Ecto neural progenitor cell (in vitro differentiated cells): ENCODE measurements at regions not wholly inside any gene's neighbourhood (a gene's known extent, or its start where the extent isn't known, plus 50 kb on each side); places are given as distances from the start of the nearest gene placed in this dataset.

ENCODE experiments used
- DNase-seq: peaks from one replicate; pipeline ENCODE4 v3.0.0-alpha.2; 2018; ENCODE audit warnings: low spot score

GRCh38 chr11:128036006-128036405, 551.4 kb downstream of the ETS1 start:
- no peak for DNase-seq

- DNase-seq = peak; percentile 53
These were observed 555.7 kb downstream of the ETS1 start for GRCh38 chr11:128031538-128032134.

GRCh38 chr11:128029219-128029722, 558.1 kb downstream of the ETS1 start:
- no peak for DNase-seq

GRCh38 chr11:128026596-128026995, 560.8 kb downstream of the ETS1 start:
- no peak for DNase-seq

- no peak for DNase-seq
These were observed 564.6 kb downstream of the ETS1 start for GRCh38 chr11:128022761-128023160.

- no peak for DNase-seq
These were observed 565.4 kb downstream of the ETS1 start for GRCh38 chr11:128022007-128022368.

GRCh38 chr11:128021349-128022006, 565.9 kb downstream of the ETS1 start:
- peak; percentile 54 for DNase-seq

- DNase-seq = no peak
These were observed 568.7 kb downstream of the ETS1 start for GRCh38 chr11:128018692-128019091.

GRCh38 chr11:128005562-128005961, 581.8 kb downstream of the ETS1 start:
- no peak for DNase-seq

- DNase-seq = no peak
These were observed 588.9 kb downstream of the ETS1 start for GRCh38 chr11:127998421-127998820.

GRCh38 chr11:127997594-127997993, 589.8 kb downstream of the ETS1 start:
- no peak for DNase-seq

GRCh38 chr11:127996825-127997224, 590.5 kb downstream of the ETS1 start:
- DNase-seq = no peak

GRCh38 chr11:127995921-127996320, 591.4 kb downstream of the ETS1 start:
- no peak for DNase-seq

GRCh38 chr11:127994736-127995135, 592.6 kb downstream of the ETS1 start:
- DNase-seq = no peak

- DNase-seq = no peak
These were observed 593.6 kb downstream of the ETS1 start for GRCh38 chr11:127993788-127994187.

- DNase-seq = no peak
These were observed 594.1 kb downstream of the ETS1 start for GRCh38 chr11:127993281-127993680.

- no peak for DNase-seq
These were observed 601.3 kb downstream of the ETS1 start for GRCh38 chr11:127986073-127986472.

- DNase-seq = no peak
These were observed 614.5 kb downstream of the ETS1 start for GRCh38 chr11:127972816-127973215.

GRCh38 chr11:127971448-127971847, 615.9 kb downstream of the ETS1 start:
- no peak for DNase-seq

GRCh38 chr11:127966821-127967220, 620.5 kb downstream of the ETS1 start:
- no peak for DNase-seq

GRCh38 chr11:127965939-127966668, 621.3 kb downstream of the ETS1 start:
- no peak for DNase-seq

- DNase-seq = no peak
These were observed 624.9 kb downstream of the ETS1 start for GRCh38 chr11:127962416-127962815.

- DNase-seq = no peak
These were observed 637.2 kb downstream of the ETS1 start for GRCh38 chr11:127950162-127950561.
